GM12873 (cell line): ENCODE measurements at regions not wholly inside any gene's neighbourhood (a gene's known extent, or its start where the extent isn't known, plus 50 kb on each side); places are given as distances from the start of the nearest gene placed in this dataset.

Source experiments
- CTCF ChIP-seq: IDR thresholded peaks from 2 replicates; pipeline ENCODE4 v1.5.1; 2012; ENCODE audit warnings: low read depth, mild to moderate bottlenecking, moderate library complexity, low read length, control low read depth; ENCODE audit not compliant: insufficient read depth; ENCODE audit errors: missing control alignments

DNA sequence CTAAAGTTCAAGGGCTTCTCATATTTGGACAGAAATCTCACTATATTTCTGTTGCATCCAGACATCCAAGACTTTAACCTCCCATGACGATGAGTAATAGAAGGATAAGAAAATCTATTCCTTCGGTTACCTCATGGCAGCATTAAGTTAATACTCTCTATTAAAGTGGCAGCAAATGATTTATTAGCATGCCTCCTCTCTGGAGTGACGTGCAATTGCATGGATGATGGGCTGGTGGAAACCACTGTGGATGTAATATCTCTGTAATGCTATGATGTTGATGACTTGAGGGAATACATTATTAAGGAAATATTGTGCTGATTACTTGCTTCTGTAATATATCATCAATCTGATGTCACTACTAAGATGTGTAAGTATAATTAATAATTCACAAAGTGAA lies 336.8 kb downstream of the DSEL start:
- no peak for TF ChIP-seq CTCF

- TF ChIP-seq CTCF: no peak
These were observed 356.9 kb downstream of the DSEL start for GRCh38 chr18:67159662-67160061.

GRCh38 chr18:67154979-67155378 lies 361.5 kb downstream of the DSEL start:
- no peak for TF ChIP-seq CTCF

- no peak for TF ChIP-seq CTCF
These were observed 365.2 kb downstream of the DSEL start for GRCh38 chr18:67151366-67151765.

DNA sequence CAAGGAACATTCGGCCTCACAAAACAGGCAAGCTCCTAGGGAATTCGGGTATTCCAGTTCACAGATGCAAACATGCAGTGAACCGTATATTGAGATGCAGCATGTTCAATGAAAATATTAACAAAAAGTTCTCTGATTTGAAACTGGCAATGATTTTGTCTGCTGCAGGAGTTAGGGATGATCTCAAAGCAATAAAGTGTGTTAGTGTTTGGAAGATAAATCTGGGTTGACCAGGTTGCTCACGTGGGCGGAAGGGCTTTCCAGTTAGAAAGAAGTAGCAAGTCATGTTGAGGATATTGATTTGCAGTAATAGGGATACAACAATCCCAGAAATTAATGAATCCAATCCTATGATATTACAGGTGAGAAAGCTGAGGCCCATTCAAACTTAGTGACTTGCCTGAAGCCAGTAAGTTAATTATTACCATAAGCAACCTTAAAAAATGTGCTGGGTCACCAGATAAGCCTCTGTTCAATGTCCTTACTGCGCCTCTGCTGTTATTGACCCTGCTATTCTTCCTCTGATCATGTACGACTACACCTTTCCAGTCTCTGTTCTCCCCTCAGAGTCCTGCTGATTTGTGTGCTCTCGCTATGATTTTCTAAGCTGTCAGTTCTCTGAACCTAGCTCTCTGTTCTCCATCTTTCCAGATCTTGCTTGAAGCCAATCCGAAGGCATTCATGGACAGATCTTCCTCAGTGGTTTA lies 370.8 kb downstream of the DSEL start:
- no peak for TF ChIP-seq CTCF

DNA sequence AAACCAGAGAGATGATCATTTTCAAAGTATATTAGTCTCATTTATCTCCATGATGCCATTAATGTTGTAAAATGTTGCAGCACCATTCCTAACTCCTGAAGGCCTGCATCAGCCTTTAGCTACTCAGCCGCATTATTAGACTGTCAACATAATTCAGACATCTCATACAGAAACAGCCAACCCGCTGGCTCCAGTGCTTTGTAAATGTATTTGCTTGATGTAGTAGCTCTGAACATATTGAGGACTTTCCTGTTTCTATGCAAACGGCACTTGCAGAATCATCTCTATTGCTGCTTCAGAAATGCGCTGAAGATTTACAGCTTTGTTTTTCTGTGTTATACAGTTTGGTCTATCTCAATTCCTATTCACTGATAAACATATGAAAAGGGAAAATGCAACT lies 372.2 kb downstream of the DSEL start:
- no peak for TF ChIP-seq CTCF

GRCh38 chr18:67143028-67143427 lies 373.5 kb downstream of the DSEL start:
- TF ChIP-seq CTCF: no peak
